CMK (cell line): ENCODE measurements at regions not wholly inside any gene's neighbourhood (a gene's known extent, or its start where the extent isn't known, plus 50 kb on each side); places are given as distances from the start of the nearest gene placed in this dataset.

Source experiments
- DNase-seq: peaks from one replicate; pipeline ENCODE4 v3.0.0-alpha.2; 2010; ENCODE audit warnings: low read depth

- DNase-seq, result no peak
Measured at GRCh38 chr5:165286692-165287091, 1781.3 kb downstream of the MAT2B start.

- DNase-seq, result no peak
Measured at GRCh38 chr5:165290535-165290934, 1785.1 kb downstream of the MAT2B start.

GRCh38 chr5:165296401-165297130, 1791.1 kb downstream of the MAT2B start:
- no peak for DNase-seq

GRCh38 chr5:165304193-165304827, 1798.9 kb downstream of the MAT2B start:
- no peak for DNase-seq

GRCh38 chr5:165305596-165305995, 1800.2 kb downstream of the MAT2B start:
- no peak for DNase-seq

GRCh38 chr5:165309446-165309845, 1804.0 kb downstream of the MAT2B start:
- no peak for DNase-seq

- no peak for DNase-seq
Measured at GRCh38 chr5:165310031-165310430, 1804.6 kb downstream of the MAT2B start.

GRCh38 chr5:165321912-165322311, 1816.5 kb downstream of the MAT2B start:
- no peak for DNase-seq

- no peak for DNase-seq
Measured at GRCh38 chr5:165325221-165325620, 1819.8 kb downstream of the MAT2B start.

- DNase-seq, result no peak
Measured at GRCh38 chr5:165327631-165328030, 1822.2 kb downstream of the MAT2B start.

GRCh38 chr5:165328846-165329245, 1823.4 kb downstream of the MAT2B start:
- no peak for DNase-seq

- DNase-seq, result no peak
Measured at GRCh38 chr5:165333623-165334022, 1828.2 kb downstream of the MAT2B start.

- DNase-seq, result no peak
Measured at GRCh38 chr5:165334201-165334600, 1828.8 kb downstream of the MAT2B start.

GRCh38 chr5:165349735-165350134, 1844.3 kb downstream of the MAT2B start:
- DNase-seq, result no peak

GRCh38 chr5:165351342-165351741, 1845.9 kb downstream of the MAT2B start:
- no peak for DNase-seq

GRCh38 chr5:165360366-165360765, 1854.9 kb downstream of the MAT2B start:
- no peak for DNase-seq

- no peak for DNase-seq
Measured at GRCh38 chr5:165360784-165361542, 1855.5 kb downstream of the MAT2B start.

- DNase-seq, result no peak
Measured at GRCh38 chr5:165370233-165370632, 1864.8 kb downstream of the MAT2B start.

- DNase-seq, result no peak
Measured at GRCh38 chr5:165370794-165371193, 1865.4 kb downstream of the MAT2B start.

- DNase-seq, result no peak
Measured at GRCh38 chr5:165375201-165375600, 1869.8 kb downstream of the MAT2B start.

GRCh38 chr5:165393839-165394238, 1888.4 kb downstream of the MAT2B start:
- DNase-seq, result no peak

GRCh38 chr5:165397516-165397915, 1892.1 kb downstream of the MAT2B start:
- DNase-seq, result no peak

GRCh38 chr5:165400086-165400485, 1894.7 kb downstream of the MAT2B start:
- no peak for DNase-seq
